ENCODE measurements at regions not wholly inside any gene's neighbourhood (a gene's known extent, or its start where the extent isn't known, plus 50 kb on each side); places are given as distances from the start of the nearest gene placed in this dataset.

DNA sequence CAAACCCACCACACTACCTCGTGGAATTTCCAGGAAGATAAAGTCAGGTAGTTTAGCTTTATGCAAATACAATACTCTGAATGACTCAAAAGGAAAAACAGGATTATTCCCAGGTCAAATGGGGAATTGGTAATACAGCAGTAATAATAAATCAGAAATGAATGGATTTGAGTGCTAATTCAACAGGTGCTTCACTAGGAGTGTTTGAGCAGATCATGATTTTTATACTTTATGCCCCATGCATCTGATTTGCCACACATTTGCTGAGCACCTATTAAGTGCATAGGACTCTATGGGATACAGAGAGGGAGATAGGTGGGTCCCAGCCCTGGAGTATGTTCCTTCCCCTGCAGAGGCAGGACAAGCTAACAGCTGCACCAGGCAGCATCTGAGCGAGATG is 381.4 kb upstream of the PODXL start:
- Mint-ChIP-seq H3K9me3 (ENCODE audit: insufficient read depth) (peaks cover 4% of the 10 kb centered on the region), H3K27me3 (peaks cover 12% of the 10 kb centered on the region), H3K27ac (no peak overlapping the region), H3K4me1 (no peaks in the 10 kb centered on the region), H3K4me3 (no peak overlapping the region)
- Histone ChIP-seq H3K36me3 (replicated peaks in 1 of 2; ENCODE audit: control extremely low read depth in 1 of 2, control insufficient read depth in 1 of 2, extremely low read depth in 1 of 2, insufficient read depth in 2 of 2, low read length in 1 of 2) (no peaks in the 10 kb centered on the region), H4K20me1 (ENCODE audit: control insufficient read depth, insufficient read depth, low read length, poor library complexity, severe bottlenecking) (no peaks in the 10 kb centered on the region), H3K27ac (ENCODE audit: low read length in 2 of 2) (no peak overlapping the region), H3K9ac (ENCODE audit: low read length) (no peak overlapping the region), H3K4me1 (ENCODE audit: control insufficient read depth in 2 of 2, insufficient read depth in 2 of 2, low read length in 2 of 2) (no peaks in the 10 kb centered on the region), H2AFZ (ENCODE audit: insufficient read depth, low read depth, low read length, poor library complexity, severe bottlenecking) (no peak overlapping the region), H3K27me3 (replicated peaks in 1 of 4; ENCODE audit: control extremely low read depth in 1 of 4, control insufficient read depth in 3 of 4, insufficient read depth in 4 of 4, low read length in 3 of 4) (no peaks in the 10 kb centered on the region), H3K4me2 (replicated peaks; ENCODE audit: low read depth, low read length, poor library complexity, severe bottlenecking) (no peak overlapping the region), H3K9me3 (ENCODE audit: control extremely low read depth in 1 of 3, control insufficient read depth in 2 of 3, insufficient read depth in 1 of 3, low read length in 2 of 3) (peaks cover 0 to 3% (median 0%) of the 10 kb centered on the region in 3 donors), H3K79me2 (ENCODE audit: control insufficient read depth, insufficient read depth, low read length) (no peaks in the 10 kb centered on the region), H3K4me3 (ENCODE audit: control extremely low read depth in 1 of 5, extremely low read depth in 1 of 5, insufficient read depth in 1 of 5, low read depth in 2 of 5, low read length in 4 of 5) (no peak overlapping the region)
- DNase-seq: no peak
- intact Hi-C loops (cut with micrococcal nuclease): no loop called here
- no peak for TF ChIP-seq EZH2 (IDR thresholded peaks at IDR 0.05; ENCODE audit: borderline replicate concordance, insufficient read depth, low read depth, low read length, poor library complexity, severe bottlenecking)
- no peak for TF ChIP-seq CTCF (IDR thresholded peaks at IDR 0.05)
- ChIA-PET CTCF (no interaction called here), POLR2A (no interaction called here)
- no peak for ATAC-seq (ENCODE audit: low read depth)
- WGBS (ENCODE audit: insufficient coverage): 91% methylated on average over 1 of the region's 2 CpGs

- CTCF ChIA-PET: no interaction called here
- H3K4me3 Mint-ChIP-seq: no peak overlapping the region
Observed at GRCh38 chr7:131935180-131935579, 378.8 kb upstream of the PODXL start.

More at GRCh38 chr7:131935180-131935579, 378.8 kb upstream of the PODXL start:
- ATAC-seq (ENCODE audit: low read depth) (no peak), DNase-seq (no peak)
- Histone ChIP-seq H3K4me3 (ENCODE audit: control extremely low read depth in 1 of 5, extremely low read depth in 1 of 5, insufficient read depth in 1 of 5, low read depth in 2 of 5, low read length in 4 of 5) (no peak overlapping the region), H3K4me2 (replicated peaks; ENCODE audit: low read depth, low read length, poor library complexity, severe bottlenecking) (no peak overlapping the region), H3K9ac (ENCODE audit: low read length) (no peak overlapping the region), H3K27me3 (replicated peaks in 1 of 4; ENCODE audit: control extremely low read depth in 1 of 4, control insufficient read depth in 3 of 4, insufficient read depth in 4 of 4, low read length in 3 of 4) (no peaks in the 10 kb centered on the region), H3K4me1 (ENCODE audit: control insufficient read depth in 2 of 2, insufficient read depth in 2 of 2, low read length in 2 of 2) (no peaks in the 10 kb centered on the region), H4K20me1 (ENCODE audit: control insufficient read depth, insufficient read depth, low read length, poor library complexity, severe bottlenecking) (no peaks in the 10 kb centered on the region), H3K36me3 (replicated peaks in 1 of 2; ENCODE audit: control extremely low read depth in 1 of 2, control insufficient read depth in 1 of 2, extremely low read depth in 1 of 2, insufficient read depth in 2 of 2, low read length in 1 of 2) (no peaks in the 10 kb centered on the region), H3K9me3 (ENCODE audit: control extremely low read depth in 1 of 3, control insufficient read depth in 2 of 3, insufficient read depth in 1 of 3, low read length in 2 of 3) (peaks cover 0 to 9% (median 0%) of the 10 kb centered on the region in 3 donors), H3K79me2 (ENCODE audit: control insufficient read depth, insufficient read depth, low read length) (no peaks in the 10 kb centered on the region), H3K27ac (ENCODE audit: low read length in 2 of 2) (no peak overlapping the region), H2AFZ (ENCODE audit: insufficient read depth, low read depth, low read length, poor library complexity, severe bottlenecking) (no peak overlapping the region)
- intact Hi-C loops (cut with micrococcal nuclease): no loop called here
- peaks cover 3% of the 10 kb centered on the region for H3K9me3 Mint-ChIP-seq (ENCODE audit: insufficient read depth)
- TF ChIP-seq EZH2 (IDR thresholded peaks at IDR 0.05; ENCODE audit: borderline replicate concordance, insufficient read depth, low read depth, low read length, poor library complexity, severe bottlenecking) (no peak), CTCF (IDR thresholded peaks at IDR 0.05) (no peak)
- POLR2A ChIA-PET: no interaction called here
- no peak overlapping the region for H3K27ac Mint-ChIP-seq
- H3K4me1 Mint-ChIP-seq: no peaks in the 10 kb centered on the region
- WGBS (ENCODE audit: insufficient coverage): 60% methylated on average over 1 of the region's 3 CpGs
- H3K27me3 Mint-ChIP-seq: peaks cover 6% of the 10 kb centered on the region
